ENCODE measurements at regions not wholly inside any gene's neighbourhood (a gene's known extent, or its start where the extent isn't known, plus 50 kb on each side); places are given as distances from the start of the nearest gene placed in this dataset.

DNA sequence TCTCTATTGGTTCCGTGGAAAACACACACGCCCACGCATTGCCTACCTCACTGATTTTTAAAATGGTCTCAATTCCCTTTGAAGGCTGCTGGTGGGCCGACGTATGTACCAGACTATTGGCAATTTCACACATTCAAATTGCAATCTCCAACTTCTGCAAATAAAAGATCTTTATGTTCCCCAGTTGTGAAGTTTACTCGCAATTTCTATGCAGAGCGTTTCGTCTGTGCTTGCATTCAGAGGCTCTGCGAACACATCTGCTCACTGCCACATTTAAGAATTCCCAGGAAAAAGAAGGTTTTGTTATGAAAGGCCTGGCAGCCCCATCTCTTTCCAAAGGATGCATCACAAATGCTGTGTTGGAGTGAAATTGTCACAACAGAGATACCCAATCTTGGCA, 288.0 kb upstream of the KAZN start (continued):
- TF ChIP-seq, protein P1, sequence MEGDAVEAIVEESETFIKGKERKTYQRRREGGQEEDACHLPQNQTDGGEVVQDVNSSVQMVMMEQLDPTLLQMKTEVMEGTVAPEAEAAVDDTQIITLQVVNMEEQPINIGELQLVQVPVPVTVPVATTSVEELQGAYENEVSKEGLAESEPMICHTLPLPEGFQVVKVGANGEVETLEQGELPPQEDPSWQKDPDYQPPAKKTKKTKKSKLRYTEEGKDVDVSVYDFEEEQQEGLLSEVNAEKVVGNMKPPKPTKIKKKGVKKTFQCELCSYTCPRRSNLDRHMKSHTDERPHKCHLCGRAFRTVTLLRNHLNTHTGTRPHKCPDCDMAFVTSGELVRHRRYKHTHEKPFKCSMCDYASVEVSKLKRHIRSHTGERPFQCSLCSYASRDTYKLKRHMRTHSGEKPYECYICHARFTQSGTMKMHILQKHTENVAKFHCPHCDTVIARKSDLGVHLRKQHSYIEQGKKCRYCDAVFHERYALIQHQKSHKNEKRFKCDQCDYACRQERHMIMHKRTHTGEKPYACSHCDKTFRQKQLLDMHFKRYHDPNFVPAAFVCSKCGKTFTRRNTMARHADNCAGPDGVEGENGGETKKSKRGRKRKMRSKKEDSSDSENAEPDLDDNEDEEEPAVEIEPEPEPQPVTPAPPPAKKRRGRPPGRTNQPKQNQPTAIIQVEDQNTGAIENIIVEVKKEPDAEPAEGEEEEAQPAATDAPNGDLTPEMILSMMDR (IDR thresholded peaks at IDR 0.05), result no peak

DNA sequence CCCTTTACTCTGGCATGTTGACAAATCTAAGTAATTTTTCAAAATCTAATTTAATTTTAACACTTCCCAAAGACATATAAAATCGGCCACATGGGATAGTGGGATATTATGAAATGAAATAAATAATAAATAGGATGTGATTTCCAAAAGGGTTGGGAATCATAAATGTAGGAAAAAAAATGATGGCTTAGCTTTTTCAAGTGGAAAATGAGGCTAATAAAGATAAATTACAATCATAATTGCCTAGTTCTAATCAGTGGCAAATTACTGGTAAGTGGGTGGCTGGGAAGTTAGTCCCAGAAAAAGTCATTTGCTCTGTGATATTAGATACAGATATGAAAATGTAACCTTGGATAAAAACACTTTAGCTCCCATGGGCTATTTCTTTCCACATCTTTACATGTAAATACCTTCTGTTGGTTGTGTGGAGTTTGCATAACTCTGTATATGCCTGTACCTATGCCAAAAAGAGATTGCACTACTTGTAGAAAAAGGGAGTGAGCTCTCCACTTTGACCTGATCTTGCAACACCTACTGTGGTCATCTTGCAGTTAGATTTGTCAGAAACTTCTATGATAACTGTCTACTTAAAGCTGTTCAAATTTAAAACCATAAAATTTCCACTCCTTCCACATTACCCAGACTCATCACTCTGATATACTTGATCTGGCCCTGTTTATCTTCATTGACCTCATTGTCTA, 284.6 kb upstream of the KAZN start:
- H3K27ac Mint-ChIP-seq, result no peak overlapping the region
- TF ChIP-seq IRF2 (CRISPR knock-in tag; IDR thresholded peaks at IDR 0.05; ENCODE audit: borderline replicate concordance, low read depth) (no peak), NFE2L1 (CRISPR knock-in tag; IDR thresholded peaks at IDR 0.05) (no peak), ETV6 (CRISPR knock-in tag; IDR thresholded peaks at IDR 0.05) (no peak), GABPB1 (CRISPR knock-in tag; IDR thresholded peaks at IDR 0.05) (no peak), FOXJ3 (CRISPR knock-in tag; IDR thresholded peaks at IDR 0.05; ENCODE audit: borderline replicate concordance) (no peak), GRHL2 (CRISPR knock-in tag; IDR thresholded peaks at IDR 0.05; ENCODE audit: insufficient replicate concordance, severe bottlenecking) (no peak), MXD4 (CRISPR knock-in tag; IDR thresholded peaks at IDR 0.05; ENCODE audit: borderline replicate concordance) (no peak), RELA (CRISPR knock-in tag; IDR thresholded peaks at IDR 0.05; ENCODE audit: borderline replicate concordance) (no peak), CBFB (CRISPR knock-in tag; IDR thresholded peaks at IDR 0.05; ENCODE audit: low read depth) (no peak), SOX15 (CRISPR knock-in tag; IDR thresholded peaks at IDR 0.05) (no peak), JUN (CRISPR knock-in tag; IDR thresholded peaks at IDR 0.05) (no peak), TCF7 (CRISPR knock-in tag; IDR thresholded peaks at IDR 0.05; ENCODE audit: low read depth) (no peak)
- TF ChIP-seq, protein P2, sequence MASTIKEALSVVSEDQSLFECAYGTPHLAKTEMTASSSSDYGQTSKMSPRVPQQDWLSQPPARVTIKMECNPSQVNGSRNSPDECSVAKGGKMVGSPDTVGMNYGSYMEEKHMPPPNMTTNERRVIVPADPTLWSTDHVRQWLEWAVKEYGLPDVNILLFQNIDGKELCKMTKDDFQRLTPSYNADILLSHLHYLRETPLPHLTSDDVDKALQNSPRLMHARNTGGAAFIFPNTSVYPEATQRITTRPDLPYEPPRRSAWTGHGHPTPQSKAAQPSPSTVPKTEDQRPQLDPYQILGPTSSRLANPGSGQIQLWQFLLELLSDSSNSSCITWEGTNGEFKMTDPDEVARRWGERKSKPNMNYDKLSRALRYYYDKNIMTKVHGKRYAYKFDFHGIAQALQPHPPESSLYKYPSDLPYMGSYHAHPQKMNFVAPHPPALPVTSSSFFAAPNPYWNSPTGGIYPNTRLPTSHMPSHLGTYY (CRISPR knock-in tag; IDR thresholded peaks at IDR 0.05), result no peak
- TF ChIP-seq, protein P3, sequence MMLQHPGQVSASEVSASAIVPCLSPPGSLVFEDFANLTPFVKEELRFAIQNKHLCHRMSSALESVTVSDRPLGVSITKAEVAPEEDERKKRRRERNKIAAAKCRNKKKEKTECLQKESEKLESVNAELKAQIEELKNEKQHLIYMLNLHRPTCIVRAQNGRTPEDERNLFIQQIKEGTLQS (CRISPR knock-in tag; conservative IDR thresholded peaks at IDR 0.05), result no peak
- TF ChIP-seq, protein P4, sequence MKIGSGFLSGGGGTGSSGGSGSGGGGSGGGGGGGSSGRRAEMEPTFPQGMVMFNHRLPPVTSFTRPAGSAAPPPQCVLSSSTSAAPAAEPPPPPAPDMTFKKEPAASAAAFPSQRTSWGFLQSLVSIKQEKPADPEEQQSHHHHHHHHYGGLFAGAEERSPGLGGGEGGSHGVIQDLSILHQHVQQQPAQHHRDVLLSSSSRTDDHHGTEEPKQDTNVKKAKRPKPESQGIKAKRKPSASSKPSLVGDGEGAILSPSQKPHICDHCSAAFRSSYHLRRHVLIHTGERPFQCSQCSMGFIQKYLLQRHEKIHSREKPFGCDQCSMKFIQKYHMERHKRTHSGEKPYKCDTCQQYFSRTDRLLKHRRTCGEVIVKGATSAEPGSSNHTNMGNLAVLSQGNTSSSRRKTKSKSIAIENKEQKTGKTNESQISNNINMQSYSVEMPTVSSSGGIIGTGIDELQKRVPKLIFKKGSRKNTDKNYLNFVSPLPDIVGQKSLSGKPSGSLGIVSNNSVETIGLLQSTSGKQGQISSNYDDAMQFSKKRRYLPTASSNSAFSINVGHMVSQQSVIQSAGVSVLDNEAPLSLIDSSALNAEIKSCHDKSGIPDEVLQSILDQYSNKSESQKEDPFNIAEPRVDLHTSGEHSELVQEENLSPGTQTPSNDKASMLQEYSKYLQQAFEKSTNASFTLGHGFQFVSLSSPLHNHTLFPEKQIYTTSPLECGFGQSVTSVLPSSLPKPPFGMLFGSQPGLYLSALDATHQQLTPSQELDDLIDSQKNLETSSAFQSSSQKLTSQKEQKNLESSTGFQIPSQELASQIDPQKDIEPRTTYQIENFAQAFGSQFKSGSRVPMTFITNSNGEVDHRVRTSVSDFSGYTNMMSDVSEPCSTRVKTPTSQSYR (CRISPR knock-in tag; IDR thresholded peaks at IDR 0.05), result no peak
- TF ChIP-seq, protein P5, sequence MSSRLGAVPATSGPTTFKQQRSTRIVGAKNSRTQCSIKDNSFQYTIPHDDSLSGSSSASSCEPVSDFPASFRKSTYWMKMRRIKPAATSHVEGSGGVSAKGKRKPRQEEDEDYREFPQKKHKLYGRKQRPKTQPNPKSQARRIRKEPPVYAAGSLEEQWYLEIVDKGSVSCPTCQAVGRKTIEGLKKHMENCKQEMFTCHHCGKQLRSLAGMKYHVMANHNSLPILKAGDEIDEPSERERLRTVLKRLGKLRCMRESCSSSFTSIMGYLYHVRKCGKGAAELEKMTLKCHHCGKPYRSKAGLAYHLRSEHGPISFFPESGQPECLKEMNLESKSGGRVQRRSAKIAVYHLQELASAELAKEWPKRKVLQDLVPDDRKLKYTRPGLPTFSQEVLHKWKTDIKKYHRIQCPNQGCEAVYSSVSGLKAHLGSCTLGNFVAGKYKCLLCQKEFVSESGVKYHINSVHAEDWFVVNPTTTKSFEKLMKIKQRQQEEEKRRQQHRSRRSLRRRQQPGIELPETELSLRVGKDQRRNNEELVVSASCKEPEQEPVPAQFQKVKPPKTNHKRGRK (CRISPR knock-in tag; IDR thresholded peaks at IDR 0.05; ENCODE audit: borderline replicate concordance), result no peak
- TF ChIP-seq, protein P6, sequence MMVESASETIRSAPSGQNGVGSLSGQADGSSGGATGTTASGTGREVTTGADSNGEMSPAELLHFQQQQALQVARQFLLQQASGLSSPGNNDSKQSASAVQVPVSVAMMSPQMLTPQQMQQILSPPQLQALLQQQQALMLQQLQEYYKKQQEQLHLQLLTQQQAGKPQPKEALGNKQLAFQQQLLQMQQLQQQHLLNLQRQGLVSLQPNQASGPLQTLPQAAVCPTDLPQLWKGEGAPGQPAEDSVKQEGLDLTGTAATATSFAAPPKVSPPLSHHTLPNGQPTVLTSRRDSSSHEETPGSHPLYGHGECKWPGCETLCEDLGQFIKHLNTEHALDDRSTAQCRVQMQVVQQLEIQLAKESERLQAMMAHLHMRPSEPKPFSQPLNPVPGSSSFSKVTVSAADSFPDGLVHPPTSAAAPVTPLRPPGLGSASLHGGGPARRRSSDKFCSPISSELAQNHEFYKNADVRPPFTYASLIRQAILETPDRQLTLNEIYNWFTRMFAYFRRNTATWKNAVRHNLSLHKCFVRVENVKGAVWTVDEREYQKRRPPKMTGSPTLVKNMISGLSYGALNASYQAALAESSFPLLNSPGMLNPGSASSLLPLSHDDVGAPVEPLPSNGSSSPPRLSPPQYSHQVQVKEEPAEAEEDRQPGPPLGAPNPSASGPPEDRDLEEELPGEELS (CRISPR knock-in tag; IDR thresholded peaks at IDR 0.05), result no peak
- TF ChIP-seq, protein P7, sequence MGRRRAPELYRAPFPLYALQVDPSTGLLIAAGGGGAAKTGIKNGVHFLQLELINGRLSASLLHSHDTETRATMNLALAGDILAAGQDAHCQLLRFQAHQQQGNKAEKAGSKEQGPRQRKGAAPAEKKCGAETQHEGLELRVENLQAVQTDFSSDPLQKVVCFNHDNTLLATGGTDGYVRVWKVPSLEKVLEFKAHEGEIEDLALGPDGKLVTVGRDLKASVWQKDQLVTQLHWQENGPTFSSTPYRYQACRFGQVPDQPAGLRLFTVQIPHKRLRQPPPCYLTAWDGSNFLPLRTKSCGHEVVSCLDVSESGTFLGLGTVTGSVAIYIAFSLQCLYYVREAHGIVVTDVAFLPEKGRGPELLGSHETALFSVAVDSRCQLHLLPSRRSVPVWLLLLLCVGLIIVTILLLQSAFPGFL (CRISPR knock-in tag; IDR thresholded peaks at IDR 0.05; ENCODE audit: borderline replicate concordance), result no peak
- TF ChIP-seq, protein P8, sequence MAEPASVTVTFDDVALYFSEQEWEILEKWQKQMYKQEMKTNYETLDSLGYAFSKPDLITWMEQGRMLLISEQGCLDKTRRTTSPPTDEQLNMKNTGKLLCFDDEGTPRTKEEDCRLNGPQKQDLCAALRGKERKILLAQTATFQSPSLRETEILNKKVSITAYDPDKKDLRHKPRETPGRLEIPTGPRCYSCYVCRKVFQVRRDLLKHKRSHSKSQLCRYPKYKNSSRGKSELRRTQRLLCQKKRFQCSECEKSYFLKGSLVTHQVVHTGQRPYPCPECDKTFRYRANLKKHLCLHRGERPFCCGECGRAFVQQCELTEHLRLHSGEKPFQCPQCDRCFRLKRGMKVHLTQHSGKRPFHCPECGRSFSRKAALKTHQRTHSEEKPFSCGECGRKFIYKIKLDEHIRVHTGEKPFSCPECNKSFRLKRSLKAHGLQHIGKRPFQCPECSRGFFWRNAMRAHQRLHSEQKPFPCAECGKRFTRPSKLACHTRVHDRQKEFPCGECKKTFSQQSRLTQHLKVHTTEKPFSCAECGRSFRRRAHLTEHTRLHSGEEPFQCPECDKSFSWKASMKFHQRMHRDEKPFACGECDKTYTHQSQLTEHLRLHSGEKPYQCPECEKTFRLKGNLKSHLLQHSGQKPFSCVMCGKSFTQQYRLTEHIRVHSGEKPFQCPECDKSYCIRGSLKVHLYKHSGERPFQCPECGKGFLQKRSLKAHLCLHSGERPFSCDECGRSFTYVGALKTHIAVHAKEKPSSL (CRISPR knock-in tag; conservative IDR thresholded peaks at IDR 0.05), result no peak
- no peaks in the 10 kb centered on the region for H3K36me3 Mint-ChIP-seq
- ATAC-seq (no peak), DNase-seq (ENCODE audit: low spot score) (no peak)
- H3K4me1 Mint-ChIP-seq, result no peaks in the 10 kb centered on the region
- peaks cover 17% of the 10 kb centered on the region for H3K9me3 Mint-ChIP-seq
- POLR2A ChIA-PET, result no interaction called here
- H3K27me3 Mint-ChIP-seq (ENCODE audit: low read depth), result no peaks in the 10 kb centered on the region; the same call in none of the 2 replicates
- CTCF ChIA-PET, result no interaction called here
- no peak overlapping the region for H3K4me3 Mint-ChIP-seq
